ENCODE measurements at regions not wholly inside any gene's neighbourhood (a gene's known extent, or its start where the extent isn't known, plus 50 kb on each side); places are given as distances from the start of the nearest gene placed in this dataset.

DNA sequence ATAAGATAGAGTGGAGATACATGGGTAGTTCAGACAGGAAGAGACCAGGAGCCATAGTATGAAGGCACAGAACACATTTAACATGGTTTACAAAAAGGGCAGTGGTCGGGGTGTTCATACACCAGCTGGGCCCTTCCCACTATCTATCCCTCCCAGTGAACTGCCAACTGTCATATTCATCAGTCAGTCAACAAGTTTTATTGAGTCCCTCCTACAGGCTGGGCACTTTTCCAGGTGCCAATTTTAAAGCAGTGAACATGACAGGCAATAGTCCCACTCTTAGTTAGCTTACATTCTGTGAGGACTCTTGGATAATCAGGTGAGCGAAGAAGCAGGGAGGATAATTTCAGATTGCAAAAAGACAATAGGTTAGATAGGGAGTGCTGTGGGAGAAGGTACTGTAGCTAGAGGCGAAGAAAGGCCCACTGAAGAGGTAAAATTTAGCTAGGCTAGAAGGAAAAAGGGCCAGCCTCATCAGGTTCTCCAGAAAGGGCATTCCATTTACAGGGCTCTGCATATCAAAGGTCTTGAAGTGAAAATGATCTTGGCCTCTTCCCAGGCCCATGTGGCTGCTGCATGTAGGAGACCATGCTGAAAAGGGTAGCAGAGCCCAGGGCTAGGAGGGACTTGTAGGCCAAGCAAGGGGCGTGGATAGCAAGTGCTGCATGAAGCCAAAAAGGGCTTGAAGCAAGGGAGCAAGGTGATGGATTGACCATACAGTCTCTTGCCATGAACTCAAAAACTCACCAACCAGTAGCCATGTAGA lies 274.7 kb upstream of the SNX7 start:
- POLR2A ChIA-PET, result no interaction called here

DNA sequence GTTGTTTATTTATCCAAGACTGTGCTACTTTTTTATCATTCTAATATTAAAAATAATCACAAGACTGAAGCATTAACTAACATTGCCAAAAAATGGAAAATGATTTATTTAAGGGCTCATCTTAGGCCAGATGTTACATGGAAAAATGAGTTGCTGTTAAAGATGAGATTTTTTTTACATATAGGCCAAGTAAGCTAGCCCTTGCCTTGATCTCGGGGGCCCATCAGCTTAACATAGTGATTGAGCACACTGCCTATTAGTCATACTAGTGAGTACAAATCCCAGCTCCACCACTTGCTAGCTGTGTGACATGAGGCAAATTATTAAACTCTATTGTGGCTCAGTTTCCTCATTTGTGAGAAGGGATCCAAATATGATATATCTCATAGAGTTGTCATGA lies 275.9 kb upstream of the SNX7 start:
- CTCF ChIA-PET, result no interaction called here
- POLR2A ChIA-PET, result no interaction called here

More for the DNA sequence above, 274.7 kb upstream of the SNX7 start:
- CTCF ChIA-PET, result no interaction called here

DNA sequence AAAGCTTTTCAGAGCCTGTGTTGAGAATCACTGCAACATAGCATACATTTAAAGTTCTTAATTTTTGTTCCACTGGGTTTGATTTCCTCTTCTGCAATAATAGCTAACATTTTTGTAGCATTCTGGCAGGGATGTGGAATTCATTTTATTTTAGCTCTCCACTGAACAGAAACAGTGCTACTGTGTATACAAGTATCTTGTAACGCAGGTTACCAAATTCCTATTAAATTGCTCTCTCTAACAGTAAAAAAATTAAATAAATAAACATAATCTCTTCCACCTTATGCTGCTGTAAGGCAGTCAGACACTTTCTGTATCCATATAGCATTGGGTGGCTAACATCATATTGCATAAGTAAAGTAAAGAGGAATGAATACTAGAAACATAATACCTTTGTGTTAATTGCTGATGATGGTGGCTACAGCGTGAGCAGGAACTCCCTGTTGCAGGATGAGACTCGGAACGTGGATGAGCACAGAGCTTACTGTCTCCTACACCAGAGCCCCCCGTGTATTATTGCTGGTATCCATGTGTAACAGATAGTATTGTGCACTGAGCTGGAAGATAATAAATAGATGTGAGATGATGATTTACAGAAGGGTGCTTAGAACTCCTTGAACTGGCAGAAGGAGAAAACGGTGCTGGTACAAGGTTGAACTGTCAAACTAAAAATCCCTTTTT lies 276.9 kb upstream of the SNX7 start:
- CTCF ChIA-PET, result no interaction called here
- POLR2A ChIA-PET, result no interaction called here

DNA sequence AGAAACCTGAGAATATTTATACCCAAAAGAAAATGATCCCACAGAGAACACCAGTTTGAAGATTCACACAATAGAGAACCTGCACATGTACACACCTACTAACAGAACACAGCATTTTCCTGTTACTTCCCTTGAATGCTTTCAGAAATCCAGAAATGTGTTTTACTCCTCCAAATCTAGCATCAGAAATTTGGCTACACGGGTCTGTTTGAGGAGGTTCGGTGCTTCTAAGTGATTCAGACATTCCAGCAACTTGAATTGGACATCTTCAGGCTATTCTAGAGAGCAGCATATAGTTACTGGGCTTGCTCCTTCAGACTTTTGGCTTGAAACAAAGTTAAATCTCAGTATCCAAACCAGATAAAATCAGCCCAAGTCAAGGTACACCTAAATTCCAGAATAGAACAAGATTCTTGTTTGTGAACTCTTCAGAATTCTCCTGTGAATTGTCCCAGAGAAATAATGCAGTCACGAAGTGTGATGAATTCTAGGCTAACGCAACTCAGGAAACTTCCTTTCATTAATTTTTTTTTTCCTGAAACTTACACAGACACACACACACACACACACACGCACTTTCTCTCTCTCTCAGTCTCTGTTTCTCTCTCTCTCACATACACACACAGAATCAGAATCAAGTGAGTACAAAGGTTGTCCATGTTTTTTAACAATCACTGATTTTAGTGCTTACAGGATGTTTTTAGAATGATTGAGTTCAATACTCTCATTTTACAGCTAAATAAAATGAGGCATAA lies 278.4 kb upstream of the SNX7 start:
- CTCF ChIA-PET, result no interaction called here
- POLR2A ChIA-PET, result no interaction called here

DNA sequence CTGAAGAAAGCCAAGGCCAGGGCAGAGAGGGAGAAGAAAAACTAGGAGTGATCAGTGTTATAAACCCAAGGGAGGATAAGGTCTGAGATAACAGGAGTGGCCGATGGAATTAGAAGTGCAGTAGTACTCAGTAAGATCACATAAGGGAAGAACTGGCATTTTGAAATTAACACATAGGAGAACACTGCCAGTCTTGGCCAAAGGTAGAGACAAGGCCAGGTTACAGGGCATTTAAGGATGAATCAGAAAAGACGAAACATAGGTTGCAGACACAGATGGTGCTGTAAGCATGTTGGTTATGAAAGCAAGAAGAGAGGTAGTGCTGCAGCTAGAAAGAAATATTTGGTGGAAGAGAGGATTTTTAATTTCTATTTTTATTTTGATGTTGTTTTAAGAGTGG lies 278.9 kb upstream of the SNX7 start:
- POLR2A ChIA-PET, result no interaction called here
- CTCF ChIA-PET, result no interaction called here

DNA sequence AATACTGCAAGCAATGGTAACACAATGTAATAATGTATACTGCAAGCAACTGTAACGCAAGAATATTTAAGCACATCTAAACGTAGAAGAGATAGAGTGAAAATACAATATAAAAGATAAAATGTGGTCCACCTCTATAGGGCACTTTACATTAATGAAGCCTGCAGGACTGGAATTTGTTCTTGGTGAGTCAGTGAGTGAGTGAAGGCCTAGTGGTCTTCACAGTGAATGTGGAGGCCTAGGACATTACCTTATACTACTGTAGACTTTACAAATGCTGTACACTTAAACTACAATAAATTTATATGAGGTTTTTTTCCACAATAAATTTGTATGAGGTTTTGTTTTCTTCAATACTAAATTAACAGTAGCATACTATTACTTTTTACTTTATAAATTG lies 287.4 kb upstream of the SNX7 start:
- CTCF ChIA-PET, result no interaction called here
- POLR2A ChIA-PET, result no interaction called here

DNA sequence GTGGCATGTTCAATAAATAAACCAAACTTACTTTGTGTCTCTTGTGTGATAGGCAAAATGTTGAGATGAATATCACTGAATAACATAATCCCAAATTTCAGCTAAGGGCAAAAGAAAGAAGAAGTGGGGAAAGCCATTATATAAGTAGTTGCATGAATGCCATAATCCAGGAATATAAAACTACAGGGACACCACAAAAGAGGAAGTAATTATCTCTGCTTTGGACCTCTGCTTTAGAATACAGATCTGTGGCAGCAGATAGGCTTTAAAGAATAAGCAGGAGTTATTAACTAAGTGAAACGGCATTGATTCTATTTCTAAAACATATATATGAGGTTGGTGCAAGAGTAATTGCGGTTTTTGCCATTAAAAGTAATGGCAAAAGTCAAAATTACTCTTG lies 288.5 kb upstream of the SNX7 start:
- POLR2A ChIA-PET, result no interaction called here
- CTCF ChIA-PET, result no interaction called here

DNA sequence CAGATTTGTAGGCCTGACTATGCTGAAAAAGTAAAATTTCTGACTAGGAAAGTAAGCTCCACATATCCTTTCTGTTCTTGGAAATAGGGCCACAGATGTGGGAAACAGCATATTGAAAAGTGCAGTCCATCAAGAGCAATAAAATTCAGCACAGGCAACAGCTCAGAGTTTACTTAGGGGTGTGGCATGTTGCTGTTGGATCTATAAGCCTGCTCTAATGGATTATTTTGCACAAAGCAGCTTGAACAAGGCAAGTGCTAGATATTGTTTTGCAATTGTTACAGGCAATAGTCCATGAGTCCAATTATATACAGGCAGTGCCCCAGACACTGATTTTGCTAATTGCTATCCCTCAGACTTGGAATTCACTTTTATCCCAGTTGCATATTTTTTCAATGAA lies 289.8 kb upstream of the SNX7 start:
- ChIA-PET CTCF (no interaction called here), POLR2A (no interaction called here)

DNA sequence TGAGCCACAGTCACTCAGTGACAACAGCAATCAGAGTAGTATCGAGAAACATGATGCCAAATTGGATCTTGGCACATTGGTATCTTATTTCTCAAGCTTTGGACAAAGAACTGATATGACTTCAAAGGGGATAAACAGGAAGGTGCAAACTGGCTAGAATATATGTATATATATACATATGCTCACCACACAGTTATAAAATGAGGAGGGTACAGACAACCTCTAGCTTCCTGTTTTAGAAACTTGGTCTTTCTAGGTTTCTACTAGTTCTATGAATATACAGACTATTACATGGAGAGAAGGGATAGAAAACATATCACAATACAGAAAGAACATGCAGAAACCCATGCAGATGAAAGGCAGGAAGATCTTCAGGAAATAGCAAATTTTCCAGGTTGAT lies 292.1 kb upstream of the SNX7 start:
- POLR2A ChIA-PET, result no interaction called here
- CTCF ChIA-PET, result no interaction called here

DNA sequence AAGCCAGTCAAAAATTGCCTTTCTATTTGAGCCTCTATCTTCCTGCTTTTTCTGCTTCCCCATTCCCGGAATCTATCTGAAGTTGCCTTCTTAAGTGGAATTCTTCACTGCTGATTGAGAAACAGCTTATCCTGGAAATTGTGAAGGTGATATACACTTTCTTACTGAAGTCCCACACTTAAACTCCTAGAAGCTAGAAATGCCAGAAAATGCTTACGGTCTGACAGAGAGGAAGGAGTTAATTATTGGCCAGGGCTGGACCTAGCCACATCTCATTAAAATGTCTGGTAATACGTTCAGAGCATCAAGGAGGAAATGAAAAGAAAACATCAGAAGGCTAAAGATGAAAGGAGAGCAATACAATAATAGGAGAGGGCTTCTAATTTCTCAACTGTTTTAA lies 292.5 kb upstream of the SNX7 start:
- ChIA-PET POLR2A (no interaction called here), CTCF (no interaction called here)

DNA sequence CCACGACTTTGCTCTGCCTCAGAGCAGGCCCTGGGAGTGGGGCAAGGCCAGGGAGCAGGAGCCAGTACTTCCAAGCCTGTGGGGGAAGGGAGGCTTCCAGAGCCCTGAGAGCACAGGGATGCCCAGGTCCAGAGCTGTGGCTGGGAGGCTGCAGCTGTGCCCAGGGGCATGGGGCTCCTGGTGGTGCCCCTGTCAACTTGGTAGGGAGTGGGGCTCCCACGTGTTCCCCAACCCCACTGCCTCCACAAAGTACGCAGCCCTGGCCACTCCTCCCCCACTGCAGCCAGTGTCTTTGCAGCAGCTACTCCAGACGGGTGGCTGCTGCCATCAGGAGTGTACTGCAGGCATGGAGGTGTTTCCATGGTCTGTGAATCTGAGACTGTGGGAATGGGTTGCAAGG lies 294.1 kb upstream of the SNX7 start:
- ChIA-PET POLR2A (no interaction called here), CTCF (no interaction called here)

DNA sequence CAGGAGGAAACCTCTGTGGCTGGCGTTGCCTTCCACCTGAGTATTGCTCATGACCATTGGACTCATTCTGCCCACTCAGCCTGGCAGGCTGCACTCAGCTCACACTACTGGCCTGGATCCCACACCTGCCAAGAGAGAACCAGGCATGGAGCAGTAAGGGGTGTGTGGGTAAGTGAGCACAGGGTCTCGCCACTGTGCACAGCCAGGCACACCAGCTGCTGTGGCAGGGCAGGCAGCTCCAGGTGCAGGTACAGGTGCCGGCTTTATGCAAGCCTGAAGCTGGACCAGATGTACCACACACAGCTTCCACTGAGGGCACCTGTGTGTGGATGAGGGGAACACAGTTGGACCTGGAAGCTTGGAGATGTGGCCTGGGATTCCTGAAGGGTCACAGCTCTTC lies 295.2 kb upstream of the SNX7 start:
- CTCF ChIA-PET, result no interaction called here
- POLR2A ChIA-PET, result no interaction called here

DNA sequence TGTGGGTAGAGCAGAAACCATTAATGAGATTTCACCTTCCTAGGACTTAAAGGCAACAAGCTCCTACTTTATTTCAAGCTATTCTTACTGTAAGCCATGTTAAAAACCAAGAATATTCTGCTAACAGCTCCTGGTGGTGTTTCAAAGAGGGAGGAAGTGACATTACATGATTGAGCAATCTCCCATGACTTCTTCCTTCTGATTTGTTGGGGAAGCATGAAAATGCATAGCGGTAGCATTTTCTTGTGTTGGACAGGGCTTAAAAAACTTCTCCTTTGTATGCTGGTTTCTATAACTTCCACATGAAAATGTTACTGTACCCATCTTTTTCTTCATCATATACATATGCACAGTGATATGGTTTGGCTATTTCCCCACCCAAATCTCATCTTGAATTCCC lies 297.0 kb upstream of the SNX7 start:
- POLR2A ChIA-PET, result no interaction called here
- CTCF ChIA-PET, result no interaction called here

DNA sequence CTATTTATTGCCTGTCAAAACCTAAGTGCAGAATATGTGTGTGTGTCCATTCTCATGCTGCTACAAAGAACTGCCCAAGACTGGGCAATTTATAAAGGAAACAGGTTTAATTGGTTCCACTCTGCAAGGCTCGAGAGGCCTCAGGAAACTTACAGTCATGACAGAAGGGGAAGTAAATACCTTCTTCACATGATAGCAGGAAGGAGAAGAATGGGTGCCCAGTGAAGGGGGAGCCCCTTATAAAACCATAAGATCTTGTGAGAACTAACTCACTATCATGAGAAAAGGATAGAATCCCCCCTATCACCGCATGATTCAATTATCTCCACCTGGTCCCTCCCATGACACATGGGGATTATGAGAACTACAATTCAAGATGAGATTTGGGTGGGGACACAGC lies 300.7 kb upstream of the SNX7 start:
- CTCF ChIA-PET, result no interaction called here
- POLR2A ChIA-PET, result no interaction called here

DNA sequence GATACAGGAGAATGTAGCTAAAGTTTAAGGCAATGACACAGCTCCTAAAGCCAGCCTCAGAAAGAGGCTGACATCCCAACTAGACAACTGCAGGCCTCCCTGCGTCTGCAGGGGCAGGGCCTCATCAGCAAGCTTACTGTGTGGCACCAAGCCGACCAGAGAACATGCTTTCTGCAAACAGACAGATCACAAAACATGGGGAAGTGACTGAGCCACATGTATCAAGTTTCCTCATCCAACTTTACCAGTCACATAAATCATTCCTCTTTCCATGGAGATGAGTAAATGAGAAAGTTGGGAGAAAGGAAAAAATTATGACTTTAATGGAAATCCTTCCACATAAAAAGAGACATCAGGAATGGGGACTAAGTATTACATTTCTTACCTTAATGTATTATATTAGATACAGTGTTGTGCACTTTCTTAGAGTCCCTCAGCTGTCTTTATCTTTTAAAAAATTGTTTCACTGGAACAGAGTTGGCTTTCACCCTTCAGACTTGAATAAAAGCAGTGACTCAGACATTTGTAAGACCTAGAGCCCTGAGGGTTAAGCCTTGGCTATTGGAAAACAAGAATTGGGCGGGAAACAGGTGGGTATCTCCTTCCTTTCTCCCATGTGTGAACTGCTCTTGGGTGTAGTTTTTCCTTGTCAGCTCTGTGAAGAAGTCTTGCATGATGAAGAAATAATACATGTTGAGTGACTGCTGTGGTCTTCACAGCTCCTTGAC lies 305.7 kb upstream of the SNX7 start:
- CTCF ChIA-PET, result no interaction called here
- POLR2A ChIA-PET, result no interaction called here

DNA sequence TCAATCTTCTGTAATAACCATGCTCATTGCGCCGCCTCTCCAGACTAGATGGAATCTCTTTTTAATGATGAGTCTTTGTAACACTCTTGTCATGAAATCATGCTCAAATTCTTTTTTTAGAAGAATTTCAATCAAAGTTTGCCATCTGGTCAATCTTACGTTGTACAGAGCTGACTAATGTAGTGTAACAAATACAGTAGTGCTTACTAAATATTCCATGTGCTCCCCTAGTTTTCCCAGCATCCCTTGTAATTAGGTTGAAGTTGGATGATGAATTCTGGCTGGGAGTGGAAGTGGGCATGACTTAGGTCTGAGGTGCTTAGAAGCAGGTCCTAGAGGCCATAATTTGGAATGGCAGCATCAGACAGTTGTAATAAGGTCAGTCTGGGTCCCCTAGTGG lies 309.1 kb upstream of the SNX7 start:
- ChIA-PET POLR2A (no interaction called here), CTCF (no interaction called here)

DNA sequence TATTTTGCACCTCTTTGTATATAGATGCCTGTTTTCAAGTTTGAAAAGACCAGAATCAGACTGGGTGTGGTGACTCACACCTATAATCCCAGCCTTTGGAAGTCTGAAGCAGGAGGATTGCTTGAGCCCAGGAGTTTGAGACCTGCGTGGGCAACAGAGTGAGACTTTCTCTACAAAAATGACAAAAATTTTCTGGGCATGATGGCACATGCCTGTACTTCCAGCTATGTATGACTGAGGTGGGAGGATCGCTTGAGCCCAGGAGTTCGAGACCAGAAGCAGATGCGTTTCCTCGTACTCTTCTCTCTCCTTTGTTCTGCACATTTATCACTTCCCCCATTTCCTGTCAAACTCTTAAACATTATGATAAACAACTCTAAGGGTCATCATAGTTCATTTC lies 310.0 kb upstream of the SNX7 start:
- CTCF ChIA-PET, result no interaction called here
- POLR2A ChIA-PET, result no interaction called here

DNA sequence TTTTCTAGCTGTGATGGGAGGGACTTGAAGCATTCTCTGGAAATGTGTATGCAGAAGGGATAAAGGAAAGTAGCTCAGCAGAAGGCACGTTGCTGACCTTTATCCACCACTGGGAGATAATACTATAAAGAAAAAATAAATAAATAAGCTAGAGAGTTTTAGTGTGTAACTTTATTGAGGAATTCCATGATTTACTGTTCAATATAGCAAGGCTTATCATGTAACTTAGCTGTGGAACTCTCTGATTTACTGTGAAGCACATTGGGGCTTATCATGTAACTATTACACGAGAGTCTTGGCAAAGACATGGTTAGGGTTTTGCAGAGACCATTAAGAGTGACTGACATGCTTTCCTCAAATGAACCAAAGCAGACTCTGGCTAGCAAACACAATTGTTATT lies 316.1 kb upstream of the SNX7 start:
- POLR2A ChIA-PET, result no interaction called here
- CTCF ChIA-PET, result no interaction called here

DNA sequence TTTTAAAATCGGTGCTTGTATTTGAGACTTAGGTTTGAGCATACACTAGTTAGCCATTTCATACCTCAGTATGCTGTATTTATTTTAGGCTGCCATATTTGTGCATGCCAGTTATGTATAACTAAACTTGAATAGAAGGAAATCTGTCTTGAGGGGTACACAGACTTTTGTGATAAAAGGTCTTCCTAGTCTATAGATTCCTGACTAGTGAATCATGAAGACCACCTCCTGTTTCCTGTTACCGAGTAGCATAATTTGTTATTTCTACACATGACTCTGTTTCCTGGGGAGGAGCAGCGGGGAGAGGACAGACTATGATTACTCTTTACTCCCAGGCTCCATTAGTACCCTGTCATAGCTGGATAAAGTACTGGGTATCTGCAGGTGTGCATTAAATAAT lies 316.8 kb upstream of the SNX7 start:
- CTCF ChIA-PET, result no interaction called here
- POLR2A ChIA-PET, result no interaction called here

DNA sequence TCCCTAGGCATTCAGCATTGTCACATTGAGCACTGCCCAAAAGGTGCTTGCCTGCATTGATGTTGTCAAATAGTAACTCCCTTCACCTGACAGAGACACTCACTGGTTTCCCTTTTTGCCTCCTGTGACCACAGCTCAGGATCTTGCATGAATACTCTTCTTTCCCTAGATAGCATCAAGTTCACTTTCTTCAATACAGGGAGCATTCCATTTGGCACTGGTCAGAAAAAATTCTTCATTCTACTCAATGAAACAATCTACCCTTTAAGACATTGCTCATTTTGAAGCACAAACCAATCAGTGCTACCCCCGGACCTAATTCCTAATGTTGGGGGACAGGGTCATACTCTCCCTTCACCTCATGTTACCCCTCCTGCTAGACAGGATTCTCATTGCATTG lies 319.0 kb upstream of the SNX7 start:
- CTCF ChIA-PET, result no interaction called here
- POLR2A ChIA-PET, result no interaction called here

DNA sequence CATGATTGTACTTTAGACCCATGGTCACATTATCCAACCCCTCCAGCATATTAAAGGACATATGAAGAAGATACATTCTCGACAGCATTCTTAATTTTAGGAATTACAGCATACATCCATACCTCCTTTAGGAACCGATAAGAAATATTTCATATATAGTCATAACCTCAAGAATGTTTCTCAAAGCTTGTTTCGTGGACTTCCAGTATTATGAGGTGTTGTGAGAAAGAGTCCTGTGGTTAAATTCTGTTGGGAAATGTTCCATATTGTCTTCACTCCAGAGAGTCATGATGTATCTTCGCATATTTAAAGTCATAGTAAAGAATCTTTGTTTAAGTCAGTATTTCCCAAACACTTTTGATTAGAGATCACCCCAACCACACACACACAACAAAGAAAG lies 321.0 kb upstream of the SNX7 start:
- ChIA-PET CTCF (no interaction called here), POLR2A (no interaction called here)

Measured in activated CD8-positive, alpha-beta memory T cell treated with anti-CD3 and anti-CD28 coated beads for 36 hours (primary cell).